GM19467 (cell line): ENCODE measurements at regions not wholly inside any gene's neighbourhood (a gene's known extent, or its start where the extent isn't known, plus 50 kb on each side); places are given as distances from the start of the nearest gene placed in this dataset.
"Not testable (repeated sequence)": the region's sequence is repeated elsewhere in the genome, so short reads cannot be mapped to it uniquely, and the experiment has no call there.

Experiments used
- ATAC-seq: cut with Tn5 transposase; IDR thresholded peaks from one replicate; pipeline ENCODE4 v1.9.1; 2021; ENCODE audit warnings: mild to moderate bottlenecking, moderate library complexity; ENCODE audit not compliant: unreplicated experiment

DNA sequence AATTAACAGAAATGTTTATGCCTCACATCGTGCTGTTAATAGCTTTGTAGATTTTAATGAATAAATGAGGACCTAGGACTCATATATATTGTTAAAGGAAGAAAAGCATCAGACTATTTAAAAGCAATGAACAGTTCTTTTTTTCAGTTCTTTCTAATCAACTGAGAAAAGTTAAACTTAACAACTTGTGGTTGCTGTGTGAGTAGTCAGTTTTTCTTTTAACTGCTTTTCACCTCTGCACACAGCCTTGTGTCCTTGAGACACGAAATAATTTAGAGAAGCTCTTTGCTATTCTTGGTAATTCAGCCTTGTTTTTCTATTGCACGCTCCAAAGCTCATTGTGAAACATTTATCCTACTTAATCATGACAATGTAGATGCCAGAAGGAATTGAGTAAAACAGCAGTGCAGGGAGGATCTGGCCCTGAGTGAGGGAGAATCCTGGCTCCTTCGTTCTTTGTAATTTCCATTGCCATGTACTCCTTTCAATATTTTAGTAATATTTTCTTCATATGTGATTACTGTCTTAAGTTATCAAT is 499.0 kb downstream of the PYDC2 start:
- ATAC-seq: no peak

DNA sequence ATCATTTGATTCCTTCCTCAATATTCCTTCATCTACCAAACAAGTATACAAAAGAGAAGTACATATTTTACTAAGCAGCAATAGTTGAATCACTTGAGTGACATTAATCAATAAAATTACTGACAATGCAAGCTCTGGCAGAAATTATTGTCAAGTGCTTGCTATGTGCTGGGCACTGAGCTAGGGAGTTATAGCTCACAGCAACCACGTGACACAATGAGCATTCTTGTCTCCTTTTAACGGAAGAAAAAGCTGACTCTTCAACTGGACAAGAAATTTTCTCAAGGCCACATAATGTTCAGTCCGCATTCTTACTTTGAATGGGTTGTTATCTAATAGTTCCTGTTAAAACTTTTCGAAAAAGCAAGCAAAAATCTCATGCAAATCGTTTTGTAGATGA is 500.1 kb downstream of the PYDC2 start:
- ATAC-seq: no peak

DNA sequence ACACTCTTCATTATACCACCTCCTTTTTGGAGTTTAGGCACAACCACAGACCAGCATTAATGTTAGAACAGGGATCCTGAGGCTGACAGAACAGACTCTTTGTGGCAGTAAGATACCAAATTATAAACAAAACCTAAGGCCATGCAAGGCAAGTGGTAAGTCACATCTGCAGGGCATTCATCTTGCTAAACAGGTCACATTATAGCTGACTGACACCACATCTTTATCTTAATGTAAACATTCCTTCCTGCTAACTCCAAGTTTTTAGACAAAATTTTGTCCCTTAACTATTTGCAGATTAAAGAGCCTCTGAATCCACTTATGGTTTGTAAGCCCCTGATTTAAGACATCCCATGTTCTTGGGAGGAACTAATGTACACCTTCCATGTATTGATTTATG is 500.6 kb downstream of the PYDC2 start:
- no peak for ATAC-seq

DNA sequence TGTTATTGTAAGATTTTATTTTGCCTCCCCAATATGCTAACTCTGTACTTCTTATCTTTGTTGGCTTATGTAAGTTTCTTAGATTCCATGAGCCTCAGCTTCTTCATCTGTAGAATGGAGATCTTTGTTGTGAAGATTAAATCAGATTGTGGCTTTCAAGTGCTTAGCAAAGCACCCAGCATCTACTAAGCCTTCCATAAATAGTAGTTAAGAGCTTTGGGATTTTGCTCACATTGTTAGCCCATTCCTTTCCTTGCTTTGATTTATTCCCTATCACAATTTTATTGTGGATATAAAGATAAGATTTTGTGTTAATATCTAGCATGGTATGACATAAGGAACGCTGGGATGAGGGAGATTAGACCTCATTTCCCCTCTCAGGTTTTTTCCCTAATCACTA is 501.4 kb downstream of the PYDC2 start:
- no peak for ATAC-seq

DNA sequence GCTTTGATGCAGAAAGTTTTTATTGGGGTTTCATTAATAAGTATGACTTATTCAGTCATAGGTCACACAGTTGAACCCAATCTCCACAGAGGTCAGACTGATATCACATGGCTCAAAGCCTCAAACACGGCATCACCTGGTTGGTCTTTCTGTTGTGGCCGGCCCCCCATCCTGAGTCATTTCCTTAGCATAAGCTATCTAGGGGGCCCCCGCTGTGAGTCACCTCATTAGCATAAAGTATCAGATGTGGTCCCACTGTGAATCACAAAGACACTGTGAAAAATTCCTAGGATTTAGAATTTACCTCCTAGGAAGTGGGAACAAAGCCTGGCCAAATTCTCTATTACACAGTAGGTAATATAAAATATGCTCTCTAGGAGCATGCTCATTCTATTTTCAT is 502.2 kb downstream of the PYDC2 start:
- no peak for ATAC-seq

DNA sequence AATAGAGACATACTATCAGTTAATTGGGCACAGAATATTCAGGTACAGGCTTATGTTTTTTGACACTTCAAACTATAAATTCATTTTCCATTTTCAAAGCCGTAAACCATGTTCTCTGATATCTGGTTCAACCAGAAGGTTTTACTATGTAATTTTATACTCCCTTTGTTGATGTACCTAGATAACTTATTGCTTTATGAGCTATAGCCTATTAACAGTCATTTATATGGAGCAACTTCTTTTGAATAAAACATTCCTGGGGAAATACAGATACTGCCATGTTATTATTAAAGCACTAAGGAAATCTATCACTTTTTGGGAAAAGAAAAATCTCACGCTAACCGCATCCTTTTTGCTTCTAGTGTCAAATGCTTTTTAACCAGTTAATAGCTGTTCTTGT is 505.6 kb downstream of the PYDC2 start:
- no peak for ATAC-seq

DNA sequence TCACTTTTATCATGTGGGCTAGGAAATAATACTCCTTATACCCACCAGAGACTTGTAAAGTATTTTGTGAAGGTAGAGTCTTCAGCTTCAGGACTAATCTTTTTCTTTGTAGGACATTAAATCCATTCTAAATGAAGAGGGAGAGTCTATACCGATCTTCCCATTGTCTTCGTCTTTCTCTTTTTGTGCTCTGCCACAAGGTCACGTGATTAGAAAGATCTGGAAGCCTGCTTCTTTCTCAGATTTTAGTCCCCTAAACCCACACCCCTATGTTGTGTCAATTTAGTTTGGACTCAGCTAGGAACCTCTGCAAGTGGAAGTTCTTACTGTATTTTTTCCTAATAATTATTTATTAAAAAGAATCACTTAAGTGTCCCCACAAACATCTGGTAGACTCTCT is 507.3 kb downstream of the PYDC2 start:
- ATAC-seq: no peak

DNA sequence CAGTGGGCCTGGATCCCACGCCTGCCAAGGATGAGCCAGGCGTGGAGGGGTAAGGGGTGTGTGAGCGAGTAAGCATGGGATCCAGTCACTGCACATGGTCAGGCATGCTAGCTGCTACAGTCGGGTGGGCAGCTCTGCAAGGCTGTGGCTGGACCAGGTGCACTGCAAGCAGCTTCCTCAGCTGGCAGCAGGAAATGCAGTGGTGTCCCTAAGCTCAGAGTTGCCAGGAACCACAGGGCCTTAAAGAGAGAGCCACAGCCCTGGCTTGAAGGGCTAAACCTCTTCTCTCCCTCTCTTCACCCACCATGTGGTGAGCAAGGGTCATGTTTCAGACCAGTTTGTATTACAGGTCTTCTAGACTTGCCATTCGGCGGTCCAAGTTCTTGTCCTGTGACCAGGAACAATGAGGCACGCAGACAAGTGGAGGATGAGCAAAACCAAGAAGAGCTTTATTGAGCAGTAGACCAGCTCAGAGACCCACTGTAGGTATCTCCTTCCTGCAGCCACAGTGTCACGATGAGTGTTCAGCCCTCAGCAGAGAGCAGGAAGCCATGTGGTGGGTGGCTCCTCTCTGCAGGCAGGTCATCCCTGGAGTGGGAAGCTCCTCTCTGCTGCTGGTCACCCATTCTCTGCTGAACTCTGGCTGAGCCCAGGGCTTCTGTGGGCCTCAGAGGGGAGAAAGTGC is 511.9 kb downstream of the PYDC2 start:
- no peak for ATAC-seq

DNA sequence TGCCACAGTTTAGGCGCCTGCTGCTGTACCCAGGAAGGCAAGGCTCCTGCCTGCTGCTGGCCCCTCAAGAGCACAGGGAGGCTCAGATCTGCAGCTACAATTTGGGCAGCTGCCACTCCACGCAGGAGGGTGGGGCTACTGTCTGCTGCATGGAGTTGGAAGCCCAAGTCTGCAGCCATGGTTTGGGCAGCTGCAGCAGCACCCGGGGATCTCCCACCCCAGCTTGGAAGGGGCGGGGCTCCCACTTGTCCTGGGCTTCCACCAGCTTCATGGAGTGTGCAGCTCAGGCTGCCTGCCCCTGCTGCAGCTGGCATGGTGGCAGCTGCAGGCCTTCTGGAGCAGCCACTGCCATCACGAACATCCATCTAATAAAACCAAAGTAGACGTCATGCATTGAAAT is 512.9 kb downstream of the PYDC2 start:
- no peak for ATAC-seq

DNA sequence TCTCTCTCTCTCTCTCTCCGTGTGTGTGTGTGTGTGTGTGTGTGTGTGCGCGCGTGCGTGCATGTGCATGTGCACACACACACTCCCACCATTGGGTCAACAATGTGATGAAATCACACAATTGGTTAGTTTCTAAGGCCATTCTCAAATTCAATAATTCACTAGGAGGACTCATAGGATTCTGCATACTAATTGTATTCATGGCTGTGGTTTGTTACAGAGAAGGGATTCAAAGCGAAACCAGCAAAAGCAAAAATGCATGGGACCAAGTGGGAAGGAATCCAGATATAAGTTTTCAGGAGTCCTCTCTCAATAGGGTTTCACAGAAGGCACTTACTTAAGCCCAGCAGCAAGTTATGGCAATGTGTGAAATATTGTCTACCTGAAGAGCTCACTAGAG is 515.0 kb downstream of the PYDC2 start:
- ATAC-seq: no peak

DNA sequence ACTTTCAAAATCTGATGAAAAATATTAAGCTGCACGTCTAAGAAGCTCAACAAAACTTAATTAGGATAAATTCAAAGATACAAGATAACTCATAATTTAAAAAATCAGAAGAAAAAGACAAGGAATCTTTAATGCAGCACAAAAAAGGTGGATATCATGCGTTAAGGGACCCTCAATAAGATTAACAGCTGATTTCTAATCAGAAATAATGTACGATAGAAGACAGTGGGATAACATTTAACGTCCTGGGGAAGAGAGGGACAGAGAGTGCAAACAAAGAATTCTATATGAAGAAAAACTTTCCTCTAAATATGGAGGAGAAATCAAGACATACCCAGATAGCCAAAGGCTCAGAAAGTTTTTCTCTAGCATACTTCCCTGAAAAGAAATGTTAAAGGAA is 519.5 kb downstream of the PYDC2 start:
- ATAC-seq: no peak

DNA sequence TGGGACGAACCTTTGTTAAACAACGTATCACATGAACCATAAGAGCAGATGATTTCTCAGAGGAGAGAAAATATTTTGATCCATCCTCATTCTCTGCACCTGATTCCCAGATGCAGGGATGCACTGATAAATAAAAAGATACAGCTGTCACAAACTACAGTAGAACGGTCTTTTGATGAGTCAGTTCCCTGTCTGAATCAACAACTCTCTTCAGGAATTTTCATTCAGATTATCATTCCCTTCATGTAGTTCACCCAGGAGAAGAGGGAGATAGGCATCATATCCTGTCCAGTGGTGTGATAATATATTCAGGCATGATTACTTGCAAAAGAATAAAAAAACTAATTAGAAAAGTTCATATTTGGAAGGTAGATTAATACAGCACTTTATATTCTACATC is 521.5 kb downstream of the PYDC2 start:
- no peak for ATAC-seq

DNA sequence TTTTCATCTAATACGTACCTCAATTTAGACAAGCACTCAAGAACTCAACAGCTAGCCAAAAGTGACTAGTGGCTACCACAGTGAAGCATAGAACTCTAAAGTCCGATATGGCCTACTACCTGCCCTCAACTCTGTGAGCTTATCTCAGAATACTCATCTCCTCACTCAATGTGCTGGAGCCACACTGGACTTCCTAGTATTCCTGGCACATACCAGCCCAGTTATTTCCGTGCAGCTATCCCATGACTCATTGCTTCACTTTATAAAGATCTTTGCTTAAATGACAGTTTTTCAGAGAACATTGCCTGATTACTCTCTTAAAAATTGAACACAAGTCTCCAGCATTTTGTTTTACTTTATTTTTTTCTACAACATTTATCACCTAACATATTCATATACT is 524.7 kb downstream of the PYDC2 start:
- ATAC-seq: no peak

DNA sequence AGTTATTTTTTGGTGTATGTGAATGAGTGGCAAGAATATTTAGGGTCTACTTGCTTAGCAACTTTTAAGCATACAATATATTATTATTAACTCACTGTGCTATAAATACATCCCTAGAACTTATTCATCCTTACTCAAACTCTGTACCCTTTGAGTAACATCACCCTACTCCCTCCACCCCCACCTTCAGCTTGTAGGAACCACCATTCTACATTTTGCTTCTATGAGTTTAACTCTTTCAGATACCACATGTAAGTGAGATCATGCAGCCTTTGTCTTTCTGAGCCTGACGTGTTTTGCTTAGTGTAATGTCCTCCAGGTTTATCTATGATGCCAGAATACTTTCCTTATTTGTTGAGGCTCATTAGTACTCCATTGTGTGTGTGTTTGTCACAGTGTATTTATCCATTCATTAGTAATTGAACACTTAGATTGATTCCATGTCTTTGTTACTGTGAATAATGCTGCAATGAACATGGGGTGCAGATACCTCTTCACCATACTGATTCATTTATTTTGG is 526.9 kb downstream of the PYDC2 start:
- ATAC-seq: no peak

DNA sequence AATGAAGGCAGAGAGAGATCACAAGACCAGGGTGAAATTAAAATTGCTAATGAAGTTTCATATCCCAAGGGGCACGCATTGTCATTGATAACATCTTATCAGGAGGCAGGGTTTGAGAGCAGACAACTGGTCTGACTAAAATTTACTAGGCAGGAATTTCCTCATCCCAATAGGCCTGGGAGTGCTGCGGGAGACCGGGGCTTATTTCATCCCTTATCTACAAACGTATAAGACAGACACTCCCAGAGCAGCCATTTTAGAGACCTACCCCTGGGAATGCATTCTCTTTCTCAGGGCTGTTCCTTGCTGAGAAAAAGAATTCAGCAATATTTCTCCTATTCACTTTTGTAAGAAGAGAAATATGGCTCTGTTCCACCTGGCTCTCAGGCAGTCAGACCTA is 533.0 kb downstream of the PYDC2 start:
- not testable (repeated sequence) for ATAC-seq

DNA sequence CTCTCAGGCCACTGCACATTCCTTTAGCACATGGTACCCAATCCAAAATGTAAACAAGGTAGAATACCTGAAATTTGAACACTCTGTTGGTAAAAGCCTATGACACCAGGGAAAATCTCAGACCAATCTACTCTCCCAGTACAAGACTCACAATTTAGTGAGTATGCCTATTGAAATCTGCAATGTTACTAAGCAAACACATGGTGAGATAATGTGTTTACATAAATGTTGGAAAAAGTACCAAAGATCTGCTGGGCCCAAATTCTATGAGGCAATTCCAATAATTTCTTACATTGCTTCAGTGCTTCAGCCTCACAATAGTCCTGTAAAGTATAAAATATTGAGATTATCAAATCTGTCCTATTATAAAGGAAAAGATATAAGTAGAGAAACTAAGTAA is 536.1 kb downstream of the PYDC2 start:
- no peak for ATAC-seq

DNA sequence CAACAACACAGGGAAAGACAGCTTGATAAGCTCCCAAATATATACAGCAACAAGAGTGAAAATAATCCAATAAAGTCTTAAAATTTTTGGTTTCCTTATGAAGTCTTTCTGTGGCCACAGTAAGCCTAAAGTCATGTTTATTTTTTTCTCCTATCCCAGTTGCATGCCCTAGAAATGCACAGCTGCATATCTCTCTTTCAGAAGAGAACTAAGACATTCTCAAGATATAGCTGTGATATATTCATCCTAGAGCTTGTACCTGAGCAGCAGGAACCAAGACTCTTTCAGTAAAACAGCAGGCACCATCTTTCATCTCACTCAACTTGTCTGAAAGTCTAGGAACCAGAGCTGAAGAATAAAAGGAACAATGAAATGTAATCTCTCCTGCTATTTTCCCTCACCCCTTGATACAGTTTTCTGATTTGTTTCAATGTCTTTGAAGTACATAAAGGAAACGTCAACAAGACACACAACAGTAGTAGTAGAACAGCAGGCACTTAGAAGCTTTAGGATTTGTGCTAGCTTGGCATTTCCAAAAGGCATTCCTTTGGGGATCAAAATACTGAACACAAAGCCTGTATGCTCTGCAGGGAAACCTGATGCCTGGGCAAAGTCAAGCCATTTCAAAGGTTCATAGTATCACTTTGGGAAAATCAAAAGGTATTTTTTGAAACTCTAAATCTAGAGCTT is 536.8 kb downstream of the PYDC2 start:
- no peak for ATAC-seq

DNA sequence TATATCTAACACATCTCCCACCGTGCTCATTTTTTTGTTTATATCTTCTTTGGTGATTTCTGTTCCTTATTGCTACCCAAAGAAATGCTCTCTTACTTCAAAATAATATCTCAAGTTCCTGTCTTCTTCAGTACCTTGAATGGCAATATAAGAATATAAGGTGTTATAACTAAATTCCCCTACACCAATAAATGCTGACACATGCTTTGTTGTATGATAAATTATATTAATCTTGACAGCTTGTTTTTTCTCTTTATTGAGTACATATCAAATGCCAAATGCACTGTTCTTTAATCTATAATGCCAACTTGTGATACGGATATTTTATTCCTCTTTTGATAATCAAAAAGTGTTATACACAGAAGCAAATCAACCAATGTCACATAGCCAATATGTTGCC is 540.3 kb downstream of the PYDC2 start:
- ATAC-seq: no peak

DNA sequence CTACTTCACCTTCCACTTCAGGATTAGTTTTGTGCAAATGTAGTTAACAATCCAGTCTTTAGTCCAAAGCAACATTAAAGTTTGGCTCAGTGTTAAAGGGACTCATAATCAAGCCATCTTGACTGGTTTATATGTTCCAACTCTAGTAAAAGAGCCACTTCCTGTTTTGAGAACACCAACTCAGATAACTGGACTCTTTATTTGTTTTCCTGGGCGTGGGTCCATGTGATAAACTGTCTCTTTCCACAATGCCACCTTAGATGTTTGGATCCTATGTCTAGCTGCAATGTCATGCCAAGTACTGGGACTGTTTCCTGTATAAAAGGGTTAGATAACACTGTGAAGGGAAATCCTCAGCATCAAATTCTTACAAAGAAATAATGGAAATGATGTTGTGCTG is 545.0 kb downstream of the PYDC2 start:
- ATAC-seq: no peak

DNA sequence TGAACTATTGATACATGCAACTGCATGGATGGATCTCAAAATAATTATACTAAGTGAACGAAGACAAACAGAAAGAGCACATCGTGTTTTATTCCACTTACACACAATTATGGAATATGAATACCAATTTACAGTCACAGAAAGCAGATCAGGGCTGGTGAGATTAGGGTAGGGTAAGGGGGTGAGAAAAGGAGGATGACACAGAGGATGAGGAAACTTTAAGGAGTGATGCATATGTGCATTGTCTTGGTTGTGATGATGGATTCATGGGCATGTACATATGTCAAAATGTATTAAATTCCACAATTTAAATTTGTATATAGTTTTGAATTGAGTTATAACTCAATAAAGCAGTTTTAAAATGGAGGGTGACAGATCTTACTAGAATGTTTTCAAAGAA is 548.9 kb downstream of the PYDC2 start:
- no peak for ATAC-seq

DNA sequence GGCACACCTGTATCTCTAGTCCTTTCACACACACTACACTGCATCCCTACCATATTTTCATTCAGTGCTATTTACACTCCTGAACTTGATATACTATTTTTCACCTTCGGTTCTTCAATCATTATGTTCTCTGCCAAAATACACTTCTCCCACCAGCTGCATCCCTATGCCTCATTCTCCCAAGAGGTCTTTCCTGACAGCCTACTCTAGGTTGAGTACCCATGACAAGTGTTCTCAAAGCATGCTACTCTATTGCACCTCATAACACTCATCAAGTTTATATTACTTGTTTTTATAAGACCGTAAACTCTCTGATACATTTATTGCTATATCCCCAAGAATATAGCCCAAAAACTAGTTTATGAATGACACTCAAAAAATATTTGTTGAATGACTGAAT is 549.5 kb downstream of the PYDC2 start:
- ATAC-seq: no peak

DNA sequence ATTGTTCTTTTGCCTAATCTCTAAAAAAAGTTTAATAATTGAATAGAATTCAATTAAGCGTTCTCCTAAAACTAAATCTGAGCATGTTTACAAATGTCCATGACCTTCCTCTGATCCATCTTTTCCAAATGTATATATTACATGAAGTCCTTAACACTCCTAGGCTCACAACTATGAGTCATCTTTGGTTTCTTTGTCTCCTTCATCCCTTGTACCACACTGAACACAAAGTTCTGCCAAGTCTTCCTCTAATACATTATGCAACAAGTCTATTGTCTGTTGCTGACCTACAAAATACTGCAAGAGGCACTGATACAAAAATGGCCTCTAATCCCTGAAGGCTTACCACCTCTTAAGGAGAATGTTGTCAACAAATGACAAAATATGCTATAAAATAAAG is 550.2 kb downstream of the PYDC2 start:
- ATAC-seq: no peak
